Skin epidermis (tissue), 12 donors: ENCODE measurements at regions not wholly inside any gene's neighbourhood (a gene's known extent, or its start where the extent isn't known, plus 50 kb on each side); places are given as distances from the start of the nearest gene placed in this dataset.
"Not testable (repeated sequence)": the region's sequence is repeated elsewhere in the genome, so short reads cannot be mapped to it uniquely, and the experiment has no call there.

Experiments
- H3K27ac ChIP-seq, 21 experiments: fragments of 200-600 bp; sonication (generic) in 11 of 21; one replicate each; pipeline ENCODE4 v1.5.0; 2020; ENCODE audit warnings: mild to moderate bottlenecking in 3 of 21, inconsistent platforms in 2 of 21, moderate library complexity in 2 of 21
- H3K4me3 ChIP-seq, 7 experiments: fragments of 200-600 bp; sonication (generic) in 2 of 7; one replicate each; pipeline ENCODE4 v1.5.0; 2020; ENCODE audit warnings: inconsistent platforms in 2 of 7, mild to moderate bottlenecking in 2 of 7, moderate library complexity in 1 of 7

GRCh38 chr2:128512379-128513115 is 193.9 kb upstream of the HS6ST1 start:
- Histone ChIP-seq H3K27ac (peak overlapping the region in 3 of 21 experiments; percentile 7 to 61 (median 46)), H3K4me3 (no peak overlapping the region)

GRCh38 chr2:128513116-128513960 is 194.7 kb upstream of the HS6ST1 start:
- H3K27ac ChIP-seq: peak overlapping the region in 1 of 21 experiments; percentile 46
- H3K4me3 ChIP-seq: no peak overlapping the region

GRCh38 chr2:128513961-128514283 is 195.3 kb upstream of the HS6ST1 start:
- Histone ChIP-seq H3K4me3 (no peak overlapping the region), H3K27ac (no peak overlapping the region)

GRCh38 chr2:128514555-128514955 is 195.9 kb upstream of the HS6ST1 start:
- Histone ChIP-seq H3K27ac (no peak overlapping the region), H3K4me3 (no peak overlapping the region)

GRCh38 chr2:128516938-128517337 is 198.3 kb upstream of the HS6ST1 start:
- no peak overlapping the region for H3K27ac ChIP-seq
- H3K4me3 ChIP-seq: no peak overlapping the region

- H3K27ac ChIP-seq, H3K4me3 ChIP-seq: not testable (repeated sequence)
Measured at GRCh38 chr2:128519028-128519427, 200.4 kb upstream of the HS6ST1 start.

- Histone ChIP-seq H3K4me3 (no peak overlapping the region), H3K27ac (no peak overlapping the region)
Measured at GRCh38 chr2:128519517-128520215, 201.0 kb upstream of the HS6ST1 start.

- Histone ChIP-seq H3K27ac (no peak overlapping the region), H3K4me3 (no peak overlapping the region)
Measured at GRCh38 chr2:128520340-128520739, 201.7 kb upstream of the HS6ST1 start.

GRCh38 chr2:128520791-128521190 is 202.1 kb upstream of the HS6ST1 start:
- Histone ChIP-seq H3K4me3 (no peak overlapping the region), H3K27ac (no peak overlapping the region)

GRCh38 chr2:128521482-128521881 is 202.8 kb upstream of the HS6ST1 start:
- no peak overlapping the region for H3K27ac ChIP-seq

GRCh38 chr2:128522829-128523228 is 204.2 kb upstream of the HS6ST1 start:
- H3K27ac ChIP-seq: no peak overlapping the region
- no peak overlapping the region for H3K4me3 ChIP-seq

More at GRCh38 chr2:128521482-128521881, 202.8 kb upstream of the HS6ST1 start:
- no peak overlapping the region for H3K4me3 ChIP-seq

GRCh38 chr2:128523457-128523856 is 204.8 kb upstream of the HS6ST1 start:
- Histone ChIP-seq H3K27ac (no peak overlapping the region), H3K4me3 (no peak overlapping the region)

GRCh38 chr2:128524183-128524582 is 205.5 kb upstream of the HS6ST1 start:
- no peak overlapping the region for H3K27ac ChIP-seq
- H3K4me3 ChIP-seq: no peak overlapping the region

- Histone ChIP-seq H3K27ac (no peak overlapping the region), H3K4me3 (no peak overlapping the region)
Measured at GRCh38 chr2:128525653-128526052, 207.0 kb upstream of the HS6ST1 start.

GRCh38 chr2:128526455-128526976 is 207.8 kb upstream of the HS6ST1 start:
- H3K4me3 ChIP-seq: no peak overlapping the region
- H3K27ac ChIP-seq: no peak overlapping the region

- Histone ChIP-seq H3K27ac (no peak overlapping the region), H3K4me3 (no peak overlapping the region)
Measured at GRCh38 chr2:128528133-128528532, 209.5 kb upstream of the HS6ST1 start.

- Histone ChIP-seq H3K27ac (no peak overlapping the region), H3K4me3 (no peak overlapping the region)
Measured at GRCh38 chr2:128530025-128530573, 211.4 kb upstream of the HS6ST1 start.

GRCh38 chr2:128531856-128532255 is 213.2 kb upstream of the HS6ST1 start:
- no peak overlapping the region for H3K4me3 ChIP-seq
- H3K27ac ChIP-seq: no peak overlapping the region

- Histone ChIP-seq H3K4me3 (no peak overlapping the region), H3K27ac (no peak overlapping the region)
Measured at GRCh38 chr2:128533101-128533500, 214.4 kb upstream of the HS6ST1 start.
